ENCODE measurements at regions not wholly inside any gene's neighbourhood (a gene's known extent, or its start where the extent isn't known, plus 50 kb on each side); places are given as distances from the start of the nearest gene placed in this dataset.

GRCh38 chrX:42047886-42048285 lies 124.5 kb upstream of the CASK start:
- Histone ChIP-seq H3K9ac (ENCODE audit: low read length) (no peak overlapping the region), H3K36me3 (ENCODE audit: control insufficient read depth in 1 of 2, insufficient read depth in 2 of 2, low read length in 2 of 2) (no peaks in the 10 kb centered on the region), H3K4me1 (ENCODE audit: control insufficient read depth in 1 of 2, insufficient read depth in 2 of 2, low read length in 2 of 2) (no peaks in the 10 kb centered on the region), H3K27me3 (ENCODE audit: insufficient read depth, low read length) (no peaks in the 10 kb centered on the region), H3K79me2 (ENCODE audit: insufficient read depth, low read length) (no peaks in the 10 kb centered on the region), H3K4me2 (ENCODE audit: low read length) (no peak overlapping the region), H3K9me2 (ENCODE audit: insufficient read depth) (no peaks in the 10 kb centered on the region), H4K20me1 (ENCODE audit: insufficient read depth) (no peaks in the 10 kb centered on the region), H3K27ac (ENCODE audit: low read depth, low read length) (no peak overlapping the region), H3K9me3 (ENCODE audit: control insufficient read depth in 1 of 2, insufficient read depth in 1 of 2, low read depth in 1 of 2, low read length in 2 of 2) (no peaks in the 10 kb centered on the region), H3K4me3 (replicated peaks in 1 of 2; ENCODE audit: low read depth in 1 of 2, low read length in 2 of 2) (no peak overlapping the region), H2AFZ (ENCODE audit: low read depth, low read length, poor library complexity, severe bottlenecking) (no peak overlapping the region)
- ATAC-seq: no peak
- ChIA-PET CTCF (no interaction called here), POLR2A (no interaction called here), RAD21 (ENCODE audit: low non-redundant PET in 1 of 2, low total read pairs in 2 of 2, uncharacterized antibody in 2 of 2, unreplicated experiment in 2 of 2) (no interaction called here)
- no TSS peak for BruUV-seq (replicated peaks)
- intact Hi-C loops (cut with micrococcal nuclease): no loop called here
- DNase-seq (ENCODE audit: low read depth, low spot score): no peak
- TF ChIP-seq POLR2A (IDR thresholded peaks at IDR 0.05; ENCODE audit: borderline replicate concordance, extremely low read depth, insufficient read depth, insufficient read length): no peak
- TF ChIP-seq SP1 (IDR thresholded peaks at IDR 0.05; ENCODE audit: low read depth): no peak
- no peak for TF ChIP-seq POLR2AphosphoS5 (IDR thresholded peaks at IDR 0.05; ENCODE audit: low read depth, low read length)
- TF ChIP-seq, protein P1, sequence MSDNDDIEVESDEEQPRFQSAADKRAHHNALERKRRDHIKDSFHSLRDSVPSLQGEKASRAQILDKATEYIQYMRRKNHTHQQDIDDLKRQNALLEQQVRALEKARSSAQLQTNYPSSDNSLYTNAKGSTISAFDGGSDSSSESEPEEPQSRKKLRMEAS (IDR thresholded peaks at IDR 0.05): no peak
- no peak for TF ChIP-seq TCF7L2 (IDR thresholded peaks at IDR 0.05; ENCODE audit: borderline replicate concordance, extremely low read depth, insufficient read depth, insufficient read length)
- no peak for TF ChIP-seq ZFX (IDR thresholded peaks at IDR 0.05)
- no peak for TF ChIP-seq ZNF274 (IDR thresholded peaks at IDR 0.05; ENCODE audit: low read depth, low read length)

DNA sequence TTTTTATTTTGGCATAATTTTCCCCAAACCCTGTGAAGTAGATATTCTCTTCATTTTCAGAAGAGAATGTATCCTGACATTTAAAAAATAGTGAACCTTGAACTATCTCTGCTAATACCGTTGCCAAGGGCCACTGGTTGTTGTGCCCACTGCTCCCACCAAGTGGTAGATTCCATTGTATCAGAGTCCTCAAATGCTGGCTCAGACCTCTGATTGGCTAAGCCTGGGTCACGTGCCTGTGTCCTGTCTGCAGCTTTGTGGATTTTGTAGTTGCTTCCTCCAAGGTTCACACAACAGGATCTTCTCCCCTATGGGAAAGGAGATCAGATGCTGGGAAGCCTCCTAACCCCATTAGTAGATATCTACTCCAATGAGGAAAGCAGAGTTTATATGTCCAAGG lies 104.8 kb upstream of the CASK start:
- DNase-seq (ENCODE audit: low read depth, low spot score): no peak
- no peak overlapping the region for H3K9ac ChIP-seq (ENCODE audit: low read length)
- TF ChIP-seq, protein P2, sequence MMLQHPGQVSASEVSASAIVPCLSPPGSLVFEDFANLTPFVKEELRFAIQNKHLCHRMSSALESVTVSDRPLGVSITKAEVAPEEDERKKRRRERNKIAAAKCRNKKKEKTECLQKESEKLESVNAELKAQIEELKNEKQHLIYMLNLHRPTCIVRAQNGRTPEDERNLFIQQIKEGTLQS (IDR thresholded peaks at IDR 0.05): no peak
- TF ChIP-seq SIN3A (IDR thresholded peaks at IDR 0.05; ENCODE audit: low read depth): no peak
- TF ChIP-seq SRF (IDR thresholded peaks at IDR 0.05; ENCODE audit: low read depth): no peak
- TF ChIP-seq, protein P3, sequence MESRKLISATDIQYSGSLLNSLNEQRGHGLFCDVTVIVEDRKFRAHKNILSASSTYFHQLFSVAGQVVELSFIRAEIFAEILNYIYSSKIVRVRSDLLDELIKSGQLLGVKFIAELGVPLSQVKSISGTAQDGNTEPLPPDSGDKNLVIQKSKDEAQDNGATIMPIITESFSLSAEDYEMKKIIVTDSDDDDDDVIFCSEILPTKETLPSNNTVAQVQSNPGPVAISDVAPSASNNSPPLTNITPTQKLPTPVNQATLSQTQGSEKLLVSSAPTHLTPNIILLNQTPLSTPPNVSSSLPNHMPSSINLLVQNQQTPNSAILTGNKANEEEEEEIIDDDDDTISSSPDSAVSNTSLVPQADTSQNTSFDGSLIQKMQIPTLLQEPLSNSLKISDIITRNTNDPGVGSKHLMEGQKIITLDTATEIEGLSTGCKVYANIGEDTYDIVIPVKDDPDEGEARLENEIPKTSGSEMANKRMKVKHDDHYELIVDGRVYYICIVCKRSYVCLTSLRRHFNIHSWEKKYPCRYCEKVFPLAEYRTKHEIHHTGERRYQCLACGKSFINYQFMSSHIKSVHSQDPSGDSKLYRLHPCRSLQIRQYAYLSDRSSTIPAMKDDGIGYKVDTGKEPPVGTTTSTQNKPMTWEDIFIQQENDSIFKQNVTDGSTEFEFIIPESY (IDR thresholded peaks at IDR 0.05; ENCODE audit: extremely low read depth, insufficient replicate concordance, low read length): no peak
- TF ChIP-seq CBX3 (IDR thresholded peaks at IDR 0.05; ENCODE audit: low read depth): no peak
- ChIA-PET CTCF (no interaction called here), RAD21 (ENCODE audit: low non-redundant PET in 1 of 2, low total read pairs in 2 of 2, uncharacterized antibody in 2 of 2, unreplicated experiment in 2 of 2) (no interaction called here), POLR2A (no interaction called here)
- intact Hi-C loops (cut with micrococcal nuclease): no loop called here
- H3K4me3 ChIP-seq (replicated peaks in 1 of 2; ENCODE audit: low read depth in 1 of 2, low read length in 2 of 2): no peak overlapping the region
- H3K4me1 ChIP-seq (ENCODE audit: control insufficient read depth in 1 of 2, insufficient read depth in 2 of 2, low read length in 2 of 2): no peaks in the 10 kb centered on the region
- H4K20me1 ChIP-seq (ENCODE audit: insufficient read depth): no peaks in the 10 kb centered on the region
- H3K36me3 ChIP-seq (ENCODE audit: control insufficient read depth in 1 of 2, insufficient read depth in 2 of 2, low read length in 2 of 2): no peaks in the 10 kb centered on the region
- no peak overlapping the region for H3K27ac ChIP-seq (ENCODE audit: low read depth, low read length)
- H3K9me3 ChIP-seq (ENCODE audit: control insufficient read depth in 1 of 2, insufficient read depth in 1 of 2, low read depth in 1 of 2, low read length in 2 of 2): no peaks in the 10 kb centered on the region
- no peak overlapping the region for H2AFZ ChIP-seq (ENCODE audit: low read depth, low read length, poor library complexity, severe bottlenecking)
- no TSS peak for BruUV-seq (replicated peaks)
- no peak for ATAC-seq
- no peaks in the 10 kb centered on the region for H3K27me3 ChIP-seq (ENCODE audit: insufficient read depth, low read length)
- no peak overlapping the region for H3K4me2 ChIP-seq (ENCODE audit: low read length)
- H3K79me2 ChIP-seq (ENCODE audit: insufficient read depth, low read length): no peaks in the 10 kb centered on the region
- no peaks in the 10 kb centered on the region for H3K9me2 ChIP-seq (ENCODE audit: insufficient read depth)

Measured in HCT116 (cell line).